Loucy (cell line): ENCODE measurements at regions not wholly inside any gene's neighbourhood (a gene's known extent, or its start where the extent isn't known, plus 50 kb on each side); places are given as distances from the start of the nearest gene placed in this dataset.
"Not testable (repeated sequence)": the region's sequence is repeated elsewhere in the genome, so short reads cannot be mapped to it uniquely, and the experiment has no call there.

Source experiments
- H2AFZ ChIP-seq: fragments of 200-600 bp; sonication (generic); 2 replicates; pipeline ENCODE4 v1.6.0; 2016; ENCODE audit warnings: antibody characterized with exemption, mild to moderate bottlenecking, low read length, moderate library complexity
- H3F3A ChIP-seq: fragments of 200-600 bp; 2 replicates; pipeline ENCODE4 v1.6.0; 2016; ENCODE audit warnings: antibody characterized with exemption, low read depth, mild to moderate bottlenecking
- H3K27me3 ChIP-seq: fragments of 200-600 bp; sonication (generic); 2 replicates; pipeline ENCODE4 v1.6.1; 2014; ENCODE audit warnings: low read length, mild to moderate bottlenecking; ENCODE audit not compliant: insufficient read depth, poor library complexity, severe bottlenecking
- H3K36me3 ChIP-seq: fragments of 200-600 bp; sonication (generic); 2 replicates; pipeline ENCODE4 v1.6.1; 2016; ENCODE audit warnings: low read length; ENCODE audit not compliant: insufficient read depth
- H3K4me1 ChIP-seq: fragments of 200-600 bp; sonication (generic); 2 replicates; pipeline ENCODE4 v1.5.1; 2014; ENCODE audit warnings: low read length, mild to moderate bottlenecking; ENCODE audit not compliant: insufficient read depth, poor library complexity, severe bottlenecking
- H3K4me2 ChIP-seq: fragments of 200-600 bp; sonication (generic); 2 replicates; pipeline ENCODE4 v1.6.0; 2014; ENCODE audit warnings: antibody characterized with exemption, low read length, low read depth, mild to moderate bottlenecking; ENCODE audit not compliant: poor library complexity, severe bottlenecking
- H3K4me3 ChIP-seq: fragments of 200-600 bp; sonication (generic); 2 replicates; pipeline ENCODE4 v1.5.1; 2014; ENCODE audit warnings: low read length, mild to moderate bottlenecking, mixed read lengths; ENCODE audit not compliant: poor library complexity, severe bottlenecking
- H3K79me2 ChIP-seq: fragments of 200-600 bp; sonication (generic); 2 replicates; pipeline ENCODE4 v1.6.1; 2014; ENCODE audit warnings: low read length; ENCODE audit not compliant: insufficient read depth
- H3K9ac ChIP-seq: fragments of 200-600 bp; sonication (generic); 2 replicates; pipeline ENCODE4 v1.6.0; 2014; ENCODE audit warnings: mild to moderate bottlenecking, low read depth, low read length, moderate library complexity; ENCODE audit not compliant: poor library complexity, severe bottlenecking
- H3K9me2 ChIP-seq: fragments of 200-600 bp; sonication (generic); replicated peaks from 2 replicates; pipeline ENCODE4 v1.6.1; 2016; ENCODE audit warnings: low read depth, low read length, mixed read lengths
- H3K9me3 ChIP-seq: fragments of 200-600 bp; sonication (generic); 2 replicates; pipeline ENCODE4 v1.6.1; 2014; ENCODE audit warnings: mild to moderate bottlenecking, antibody characterized with exemption, low read length, low read depth; ENCODE audit not compliant: insufficient read depth
- H4K20me1 ChIP-seq: fragments of 200-600 bp; sonication (generic); 2 replicates; pipeline ENCODE4 v1.6.0; 2014; ENCODE audit warnings: antibody characterized with exemption, low read length, mild to moderate bottlenecking; ENCODE audit not compliant: insufficient read depth, poor library complexity, severe bottlenecking
- CTCF ChIP-seq: fragments of 200-600 bp; sonication (generic); conservative IDR thresholded peaks from 2 replicates; pipeline ENCODE4 v1.5.1; 2014; ENCODE audit warnings: mild to moderate bottlenecking, antibody characterized with exemption, low read length
- EZH2phosphoT487 ChIP-seq: fragments of 200-600 bp; IDR thresholded peaks from 2 replicates; pipeline ENCODE4 v1.6.1; 2018; ENCODE audit warnings: antibody characterized with exemption, mild to moderate bottlenecking, moderate library complexity, borderline replicate concordance

- Histone ChIP-seq H2AFZ (no peak overlapping the region), H3K27me3 (no peaks in the 10 kb centered on the region), H3K9me3 (no peaks in the 10 kb centered on the region), H3K4me2 (no peak overlapping the region), H3K79me2 (no peaks in the 10 kb centered on the region), H3K4me1 (no peaks in the 10 kb centered on the region), H4K20me1 (no peaks in the 10 kb centered on the region), H3K4me3 (no peak overlapping the region), H3K9me2 (no peaks in the 10 kb centered on the region), H3K36me3 (no peaks in the 10 kb centered on the region), H3K9ac (no peak overlapping the region), H3F3A (no peaks in the 10 kb centered on the region)
- TF ChIP-seq EZH2phosphoT487 (no peak), CTCF (no peak)
Measured at GRCh38 chr13:91054902-91055301, 292.6 kb upstream of the MIR17HG start.

GRCh38 chr13:91056746-91057145, 290.7 kb upstream of the MIR17HG start:
- Histone ChIP-seq H3K79me2 (no peaks in the 10 kb centered on the region), H3F3A (no peaks in the 10 kb centered on the region), H3K4me3 (no peak overlapping the region), H3K9me3 (no peaks in the 10 kb centered on the region), H2AFZ (no peak overlapping the region), H4K20me1 (no peaks in the 10 kb centered on the region), H3K36me3 (no peaks in the 10 kb centered on the region), H3K4me2 (no peak overlapping the region), H3K27me3 (no peaks in the 10 kb centered on the region), H3K9me2 (no peaks in the 10 kb centered on the region), H3K9ac (no peak overlapping the region), H3K4me1 (no peaks in the 10 kb centered on the region)
- TF ChIP-seq EZH2phosphoT487 (no peak), CTCF (no peak)

GRCh38 chr13:91057507-91057906, 290.0 kb upstream of the MIR17HG start:
- H3K4me3 ChIP-seq, H3K9me3 ChIP-seq, H4K20me1 ChIP-seq, H3K9ac ChIP-seq, H2AFZ ChIP-seq, H3K36me3 ChIP-seq, H3K4me2 ChIP-seq, H3K79me2 ChIP-seq, H3F3A ChIP-seq, H3K27me3 ChIP-seq, H3K9me2 ChIP-seq, H3K4me1 ChIP-seq: not testable (repeated sequence)

GRCh38 chr13:91058066-91058465, 289.4 kb upstream of the MIR17HG start:
- Histone ChIP-seq H3K4me1 (no peaks in the 10 kb centered on the region), H3K9ac (no peak overlapping the region), H3K79me2 (no peaks in the 10 kb centered on the region), H3K27me3 (no peaks in the 10 kb centered on the region), H3K36me3 (no peaks in the 10 kb centered on the region), H3K4me2 (no peak overlapping the region), H3K9me2 (no peaks in the 10 kb centered on the region), H2AFZ (no peak overlapping the region), H3K4me3 (no peak overlapping the region), H3K9me3 (no peaks in the 10 kb centered on the region), H3F3A (no peaks in the 10 kb centered on the region), H4K20me1 (no peaks in the 10 kb centered on the region)
- no peak for TF ChIP-seq CTCF
- TF ChIP-seq EZH2phosphoT487, result no peak
